ENCODE measurements at regions not wholly inside any gene's neighbourhood (a gene's known extent, or its start where the extent isn't known, plus 50 kb on each side); places are given as distances from the start of the nearest gene placed in this dataset.

DNA sequence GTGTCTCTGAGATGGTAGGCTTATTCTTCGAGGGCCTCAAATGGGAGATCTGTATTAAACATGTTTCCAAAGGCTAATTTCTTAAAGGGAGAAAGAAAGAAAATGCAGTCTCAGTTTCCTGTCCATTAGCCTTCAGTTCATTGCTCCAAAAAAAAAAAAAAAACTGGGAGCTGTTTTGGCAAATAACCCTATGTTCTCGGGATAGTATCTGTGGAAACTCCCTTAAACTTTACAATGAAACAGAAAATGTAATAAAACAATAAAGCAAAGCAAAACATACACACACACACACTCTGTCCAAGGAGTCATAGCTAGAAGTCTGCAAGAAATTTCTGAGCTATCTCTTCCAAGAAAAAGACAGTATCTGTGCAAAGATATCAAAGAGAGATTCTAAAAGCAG, 172.5 kb upstream of the CELF2 start:
- no peak for DNase-seq (ENCODE audit: low read depth in 1 of 2, low spot score in 1 of 2)
- TF ChIP-seq SPI1 (IDR thresholded peaks at IDR 0.05; ENCODE audit: borderline replicate concordance, low read depth) = no peak
- no peak for TF ChIP-seq POLR2AphosphoS5 (IDR thresholded peaks at IDR 0.05; ENCODE audit: low read depth)
- TF ChIP-seq, protein P1, sequence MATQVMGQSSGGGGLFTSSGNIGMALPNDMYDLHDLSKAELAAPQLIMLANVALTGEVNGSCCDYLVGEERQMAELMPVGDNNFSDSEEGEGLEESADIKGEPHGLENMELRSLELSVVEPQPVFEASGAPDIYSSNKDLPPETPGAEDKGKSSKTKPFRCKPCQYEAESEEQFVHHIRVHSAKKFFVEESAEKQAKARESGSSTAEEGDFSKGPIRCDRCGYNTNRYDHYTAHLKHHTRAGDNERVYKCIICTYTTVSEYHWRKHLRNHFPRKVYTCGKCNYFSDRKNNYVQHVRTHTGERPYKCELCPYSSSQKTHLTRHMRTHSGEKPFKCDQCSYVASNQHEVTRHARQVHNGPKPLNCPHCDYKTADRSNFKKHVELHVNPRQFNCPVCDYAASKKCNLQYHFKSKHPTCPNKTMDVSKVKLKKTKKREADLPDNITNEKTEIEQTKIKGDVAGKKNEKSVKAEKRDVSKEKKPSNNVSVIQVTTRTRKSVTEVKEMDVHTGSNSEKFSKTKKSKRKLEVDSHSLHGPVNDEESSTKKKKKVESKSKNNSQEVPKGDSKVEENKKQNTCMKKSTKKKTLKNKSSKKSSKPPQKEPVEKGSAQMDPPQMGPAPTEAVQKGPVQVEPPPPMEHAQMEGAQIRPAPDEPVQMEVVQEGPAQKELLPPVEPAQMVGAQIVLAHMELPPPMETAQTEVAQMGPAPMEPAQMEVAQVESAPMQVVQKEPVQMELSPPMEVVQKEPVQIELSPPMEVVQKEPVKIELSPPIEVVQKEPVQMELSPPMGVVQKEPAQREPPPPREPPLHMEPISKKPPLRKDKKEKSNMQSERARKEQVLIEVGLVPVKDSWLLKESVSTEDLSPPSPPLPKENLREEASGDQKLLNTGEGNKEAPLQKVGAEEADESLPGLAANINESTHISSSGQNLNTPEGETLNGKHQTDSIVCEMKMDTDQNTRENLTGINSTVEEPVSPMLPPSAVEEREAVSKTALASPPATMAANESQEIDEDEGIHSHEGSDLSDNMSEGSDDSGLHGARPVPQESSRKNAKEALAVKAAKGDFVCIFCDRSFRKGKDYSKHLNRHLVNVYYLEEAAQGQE (IDR thresholded peaks at IDR 0.05; ENCODE audit: insufficient replicate concordance, low read depth) = no peak
- no peak for TF ChIP-seq GABPA (IDR thresholded peaks at IDR 0.05; ENCODE audit: low read depth)
- TF ChIP-seq, protein P2, sequence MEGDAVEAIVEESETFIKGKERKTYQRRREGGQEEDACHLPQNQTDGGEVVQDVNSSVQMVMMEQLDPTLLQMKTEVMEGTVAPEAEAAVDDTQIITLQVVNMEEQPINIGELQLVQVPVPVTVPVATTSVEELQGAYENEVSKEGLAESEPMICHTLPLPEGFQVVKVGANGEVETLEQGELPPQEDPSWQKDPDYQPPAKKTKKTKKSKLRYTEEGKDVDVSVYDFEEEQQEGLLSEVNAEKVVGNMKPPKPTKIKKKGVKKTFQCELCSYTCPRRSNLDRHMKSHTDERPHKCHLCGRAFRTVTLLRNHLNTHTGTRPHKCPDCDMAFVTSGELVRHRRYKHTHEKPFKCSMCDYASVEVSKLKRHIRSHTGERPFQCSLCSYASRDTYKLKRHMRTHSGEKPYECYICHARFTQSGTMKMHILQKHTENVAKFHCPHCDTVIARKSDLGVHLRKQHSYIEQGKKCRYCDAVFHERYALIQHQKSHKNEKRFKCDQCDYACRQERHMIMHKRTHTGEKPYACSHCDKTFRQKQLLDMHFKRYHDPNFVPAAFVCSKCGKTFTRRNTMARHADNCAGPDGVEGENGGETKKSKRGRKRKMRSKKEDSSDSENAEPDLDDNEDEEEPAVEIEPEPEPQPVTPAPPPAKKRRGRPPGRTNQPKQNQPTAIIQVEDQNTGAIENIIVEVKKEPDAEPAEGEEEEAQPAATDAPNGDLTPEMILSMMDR (IDR thresholded peaks at IDR 0.05; ENCODE audit: insufficient read depth, low read length) = no peak
- Histone ChIP-seq H3K4me3 (replicated peaks; ENCODE audit: insufficient read depth, low read length) (no peak overlapping the region), H3K27me3 (ENCODE audit: insufficient read depth, poor library complexity, severe bottlenecking) (no peaks in the 10 kb centered on the region), H3K27ac (replicated peaks) (no peak overlapping the region)

DNA sequence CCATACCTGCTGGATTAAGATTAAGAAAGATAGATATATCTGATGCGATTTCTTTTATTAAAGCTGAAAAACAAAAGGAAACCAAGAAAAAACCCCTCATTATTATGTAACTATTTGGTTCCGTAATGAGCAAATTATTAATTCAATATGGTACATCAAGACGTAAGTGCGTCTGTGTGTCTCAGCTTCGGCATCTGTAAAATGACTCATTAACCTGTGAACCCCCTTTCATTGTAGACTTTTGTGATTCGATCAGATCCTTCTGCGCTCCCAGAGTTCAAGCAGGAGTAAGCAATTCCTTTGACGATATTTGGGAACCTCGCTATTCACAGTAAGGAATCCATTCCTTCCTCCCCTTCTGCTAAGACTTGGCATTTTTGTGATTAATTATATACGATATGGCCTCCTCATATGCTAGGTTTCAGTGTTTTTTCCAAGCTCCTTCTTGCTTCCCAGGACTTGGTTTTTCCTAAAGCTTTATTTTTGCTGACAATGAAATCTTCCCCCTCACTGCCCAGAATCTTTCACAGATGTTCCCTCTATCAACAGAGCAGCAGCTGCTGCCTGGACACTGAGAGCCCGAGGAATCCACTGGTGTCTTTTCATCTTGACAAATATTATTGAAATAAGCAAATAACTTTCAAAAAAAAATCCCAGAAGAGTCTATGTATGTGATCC, 171.7 kb upstream of the CELF2 start:
- TF ChIP-seq GABPA (IDR thresholded peaks at IDR 0.05; ENCODE audit: low read depth) = no peak
- TF ChIP-seq, protein P1 (IDR thresholded peaks at IDR 0.05; ENCODE audit: insufficient replicate concordance, low read depth) = no peak
- TF ChIP-seq POLR2AphosphoS5 (IDR thresholded peaks at IDR 0.05; ENCODE audit: low read depth) = no peak
- TF ChIP-seq, protein P2 (IDR thresholded peaks at IDR 0.05; ENCODE audit: insufficient read depth, low read length) = no peak
- no peak for TF ChIP-seq SPI1 (IDR thresholded peaks at IDR 0.05; ENCODE audit: borderline replicate concordance, low read depth)
- Histone ChIP-seq H3K27me3 (ENCODE audit: insufficient read depth, poor library complexity, severe bottlenecking) (no peaks in the 10 kb centered on the region), H3K4me3 (replicated peaks; ENCODE audit: insufficient read depth, low read length) (no peak overlapping the region)

DNA sequence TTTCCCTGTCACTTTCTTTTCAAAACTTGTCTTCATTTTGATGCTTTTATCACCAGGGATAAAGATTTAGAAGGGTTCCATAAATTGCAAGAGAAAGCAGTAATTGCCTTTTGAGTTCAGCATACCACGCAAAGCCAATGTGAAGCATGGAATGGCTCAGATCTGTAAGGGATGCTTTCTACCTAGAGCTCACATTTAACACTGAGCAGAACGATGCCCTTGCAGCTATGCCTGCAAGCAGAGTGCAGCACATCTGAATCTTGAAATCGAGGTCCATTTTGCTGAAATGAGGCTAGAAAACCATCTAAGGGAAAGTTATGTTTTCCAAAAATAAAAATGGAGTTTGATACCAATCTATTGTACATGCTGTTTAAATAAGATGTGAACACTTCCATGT, 171.2 kb upstream of the CELF2 start:
- Histone ChIP-seq H3K27ac (replicated peaks) (no peak overlapping the region), H3K4me3 (replicated peaks; ENCODE audit: insufficient read depth, low read length) (no peak overlapping the region), H3K27me3 (ENCODE audit: insufficient read depth, poor library complexity, severe bottlenecking) (no peaks in the 10 kb centered on the region)
- DNase-seq (ENCODE audit: low read depth in 1 of 2, low spot score in 1 of 2) = no peak
- TF ChIP-seq SPI1 (IDR thresholded peaks at IDR 0.05; ENCODE audit: borderline replicate concordance, low read depth) (no peak), GABPA (IDR thresholded peaks at IDR 0.05; ENCODE audit: low read depth) (no peak), POLR2AphosphoS5 (IDR thresholded peaks at IDR 0.05; ENCODE audit: low read depth) (no peak)
- TF ChIP-seq, protein P1 (IDR thresholded peaks at IDR 0.05; ENCODE audit: insufficient replicate concordance, low read depth) = no peak
- TF ChIP-seq, protein P2 (IDR thresholded peaks at IDR 0.05; ENCODE audit: insufficient read depth, low read length) = no peak

More for the DNA sequence above, 171.7 kb upstream of the CELF2 start:
- no peak overlapping the region for H3K27ac ChIP-seq (replicated peaks)
- no peak for DNase-seq (ENCODE audit: low read depth in 1 of 2, low spot score in 1 of 2)

Measured in HL-60 (cell line).